MM.1S (cell line): ENCODE measurements at regions not wholly inside any gene's neighbourhood (a gene's known extent, or its start where the extent isn't known, plus 50 kb on each side); places are given as distances from the start of the nearest gene placed in this dataset.
"Not testable (repeated sequence)": the region's sequence is repeated elsewhere in the genome, so short reads cannot be mapped to it uniquely, and the experiment has no call there.

ENCODE experiments used
- DNase-seq: peaks from one replicate; pipeline ENCODE4 v3.0.0-alpha.2; 2015
- H2AFZ ChIP-seq: fragments of 300-600 bp; sonication (generic); 2 replicates; pipeline ENCODE4 v1.6.0; 2016; ENCODE audit warnings: antibody characterized with exemption, low read length
- H3F3A ChIP-seq: fragments of 300-600 bp; sonication (generic); 2 replicates; pipeline ENCODE4 v1.6.1; 2016; ENCODE audit warnings: mild to moderate bottlenecking, antibody characterized with exemption, low read length, moderate library complexity, mixed read lengths; ENCODE audit not compliant: insufficient read depth
- H3K27ac ChIP-seq: fragments of 300-600 bp; sonication (generic); 2 replicates; pipeline ENCODE4 v1.5.1; 2016; ENCODE audit warnings: mild to moderate bottlenecking, low read length
- H3K27me3 ChIP-seq: fragments of 300-600 bp; sonication (generic); replicated peaks from 2 replicates; pipeline ENCODE4 v1.6.0; 2016; ENCODE audit warnings: low read length; ENCODE audit not compliant: insufficient read depth
- H3K36me3 ChIP-seq: fragments of 300-600 bp; sonication (generic); replicated peaks from 2 replicates; pipeline ENCODE4 v1.6.1; 2016; ENCODE audit warnings: mild to moderate bottlenecking, low read length, mixed read lengths; ENCODE audit not compliant: insufficient read depth
- H3K4me1 ChIP-seq: fragments of 300-600 bp; sonication (generic); 2 replicates; pipeline ENCODE4 v1.6.1; 2016; ENCODE audit warnings: low read length, mixed read lengths
- H3K4me2 ChIP-seq: fragments of 300-600 bp; sonication (generic); 2 replicates; pipeline ENCODE4 v1.6.0; 2016; ENCODE audit warnings: low read depth, low read length
- H3K4me3 ChIP-seq: fragments of 300-600 bp; sonication (generic); 2 replicates; pipeline ENCODE4 v1.5.1; 2016; ENCODE audit warnings: low read length, mixed read lengths
- H3K79me2 ChIP-seq: fragments of 300-600 bp; sonication (generic); 2 replicates; pipeline ENCODE4 v1.6.1; 2016; ENCODE audit warnings: mixed run types, low read length, mixed read lengths
- H3K9ac ChIP-seq: fragments of 300-600 bp; sonication (generic); 2 replicates; pipeline ENCODE4 v1.6.1; 2016; ENCODE audit warnings: low read length, mixed read lengths
- H3K9me2 ChIP-seq: fragments of 300-600 bp; sonication (generic); replicated peaks from 2 replicates; pipeline ENCODE4 v1.6.1; 2016; ENCODE audit warnings: mild to moderate bottlenecking, low read length, mixed read lengths; ENCODE audit not compliant: insufficient read depth
- H3K9me3 ChIP-seq: fragments of 300-600 bp; sonication (generic); replicated peaks from 2 replicates; pipeline ENCODE4 v1.6.1; 2016; ENCODE audit warnings: mild to moderate bottlenecking, low read length, mixed read lengths; ENCODE audit not compliant: insufficient read depth
- H4K20me1 ChIP-seq: fragments of 300-600 bp; sonication (generic); 2 replicates; pipeline ENCODE4 v1.6.1; 2016; ENCODE audit warnings: mild to moderate bottlenecking, low read length, moderate library complexity, mixed read lengths; ENCODE audit not compliant: insufficient read depth
- EZH2 ChIP-seq: fragments of 300-600 bp; sonication (generic); optimal IDR thresholded peaks from 2 replicates; pipeline ENCODE3; 2017; ENCODE audit warnings: low read depth, mild to moderate bottlenecking, antibody characterized with exemption, low read length, mixed read lengths
- EZH2phosphoT487 ChIP-seq: fragments of 300-600 bp; sonication (generic); IDR thresholded peaks from 2 replicates; pipeline ENCODE4 v1.6.1; 2018; ENCODE audit warnings: antibody characterized with exemption, low read length
- TF ChIP-seq, protein P1 (sequence below): fragments of 300-600 bp; sonication (generic); IDR thresholded peaks from 2 replicates; pipeline ENCODE4 v1.5.1; 2016; ENCODE audit warnings: antibody characterized with exemption, low read length, mixed read lengths

DNA sequence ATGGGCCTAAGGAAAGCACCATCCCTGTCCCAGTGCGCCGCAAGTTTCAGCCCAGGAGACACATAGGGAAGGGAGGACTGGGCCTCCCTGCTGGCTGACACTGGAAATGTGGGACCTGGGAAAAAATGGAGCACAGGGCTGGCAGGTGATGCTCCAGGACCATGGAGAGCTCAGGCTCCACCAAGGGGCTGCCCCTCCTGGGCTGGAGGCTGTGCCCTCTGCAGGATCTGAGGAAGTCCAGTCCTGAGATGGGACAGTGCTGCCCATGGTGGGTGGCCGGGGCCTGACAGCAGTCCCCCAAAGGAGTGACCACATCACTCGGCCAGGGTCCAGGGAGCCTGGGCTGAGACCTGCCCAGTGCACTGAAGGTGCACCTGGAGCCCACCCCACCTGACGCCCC lies 108.6 kb upstream of the TEKT4 start:
- Histone ChIP-seq H4K20me1 (no peaks in the 10 kb centered on the region), H2AFZ (no peak overlapping the region), H3K36me3 (no peaks in the 10 kb centered on the region), H3K4me3 (no peak overlapping the region), H3K27ac (no peak overlapping the region), H3K9ac (no peak overlapping the region), H3K4me2 (no peak overlapping the region), H3K27me3 (no peaks in the 10 kb centered on the region), H3K79me2 (no peaks in the 10 kb centered on the region), H3F3A (no peaks in the 10 kb centered on the region), H3K9me3 (no peaks in the 10 kb centered on the region), H3K9me2 (no peaks in the 10 kb centered on the region), H3K4me1 (no peaks in the 10 kb centered on the region)
- DNase-seq: no peak
- TF ChIP-seq EZH2 (no peak), EZH2phosphoT487 (no peak)
- TF ChIP-seq, protein P1, sequence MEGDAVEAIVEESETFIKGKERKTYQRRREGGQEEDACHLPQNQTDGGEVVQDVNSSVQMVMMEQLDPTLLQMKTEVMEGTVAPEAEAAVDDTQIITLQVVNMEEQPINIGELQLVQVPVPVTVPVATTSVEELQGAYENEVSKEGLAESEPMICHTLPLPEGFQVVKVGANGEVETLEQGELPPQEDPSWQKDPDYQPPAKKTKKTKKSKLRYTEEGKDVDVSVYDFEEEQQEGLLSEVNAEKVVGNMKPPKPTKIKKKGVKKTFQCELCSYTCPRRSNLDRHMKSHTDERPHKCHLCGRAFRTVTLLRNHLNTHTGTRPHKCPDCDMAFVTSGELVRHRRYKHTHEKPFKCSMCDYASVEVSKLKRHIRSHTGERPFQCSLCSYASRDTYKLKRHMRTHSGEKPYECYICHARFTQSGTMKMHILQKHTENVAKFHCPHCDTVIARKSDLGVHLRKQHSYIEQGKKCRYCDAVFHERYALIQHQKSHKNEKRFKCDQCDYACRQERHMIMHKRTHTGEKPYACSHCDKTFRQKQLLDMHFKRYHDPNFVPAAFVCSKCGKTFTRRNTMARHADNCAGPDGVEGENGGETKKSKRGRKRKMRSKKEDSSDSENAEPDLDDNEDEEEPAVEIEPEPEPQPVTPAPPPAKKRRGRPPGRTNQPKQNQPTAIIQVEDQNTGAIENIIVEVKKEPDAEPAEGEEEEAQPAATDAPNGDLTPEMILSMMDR: no peak

DNA sequence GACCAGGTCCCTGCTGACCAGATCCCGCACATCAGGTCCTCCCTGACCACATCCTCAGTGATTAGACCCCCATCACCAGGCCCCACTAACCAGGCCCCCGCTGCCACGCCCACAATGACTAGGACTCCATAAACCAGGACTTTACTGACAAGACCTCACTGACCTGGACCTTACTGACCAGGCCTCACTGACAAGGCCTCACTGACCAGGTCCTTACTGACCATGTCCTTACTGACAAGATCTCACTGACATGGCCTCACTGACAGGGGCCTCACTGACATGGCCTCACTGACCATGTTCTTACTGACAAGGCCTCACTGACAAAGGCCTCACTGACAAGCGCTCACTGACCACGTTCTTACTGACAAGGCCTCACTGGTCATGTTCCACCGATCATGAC lies 107.9 kb upstream of the TEKT4 start:
- no peak for DNase-seq

DNA sequence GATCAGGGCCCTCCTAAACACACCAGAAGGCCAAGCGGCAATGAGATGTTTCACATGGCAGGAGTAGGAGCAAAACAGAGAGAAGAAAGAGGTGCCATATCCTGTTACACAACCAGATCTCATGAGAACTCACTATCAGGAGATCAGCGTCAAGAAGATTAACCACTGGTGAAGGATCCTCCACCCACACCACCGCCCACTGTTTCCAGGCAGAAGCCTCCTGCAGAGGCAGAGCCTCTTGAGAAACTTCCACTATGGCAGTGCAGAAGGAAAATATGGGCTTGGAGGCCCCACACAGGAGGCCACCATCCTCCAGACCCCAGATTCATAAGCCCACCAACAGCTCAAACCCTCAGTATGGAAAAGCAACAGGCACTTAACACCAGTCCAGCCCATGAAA lies 106.9 kb upstream of the TEKT4 start:
- H3K9ac ChIP-seq, H3K4me3 ChIP-seq, H3K79me2 ChIP-seq, H3F3A ChIP-seq, H3K9me3 ChIP-seq, H3K27ac ChIP-seq, DNase-seq, H3K4me2 ChIP-seq, H3K9me2 ChIP-seq, H4K20me1 ChIP-seq, H3K4me1 ChIP-seq, H3K27me3 ChIP-seq, H3K36me3 ChIP-seq, H2AFZ ChIP-seq: not testable (repeated sequence)

More for the DNA sequence above, 107.9 kb upstream of the TEKT4 start:
- TF ChIP-seq EZH2phosphoT487 (no peak), EZH2 (no peak)
- TF ChIP-seq, protein P1: no peak
- H3K27me3 ChIP-seq: no peaks in the 10 kb centered on the region
- no peaks in the 10 kb centered on the region for H4K20me1 ChIP-seq
- no peaks in the 10 kb centered on the region for H3K9me2 ChIP-seq
- H3F3A ChIP-seq: no peaks in the 10 kb centered on the region
- H3K4me2 ChIP-seq: no peak overlapping the region
- H3K79me2 ChIP-seq: no peaks in the 10 kb centered on the region
- H3K4me1 ChIP-seq: no peaks in the 10 kb centered on the region
- no peak overlapping the region for H3K9ac ChIP-seq
- H3K4me3 ChIP-seq: no peak overlapping the region
- H3K36me3 ChIP-seq: no peaks in the 10 kb centered on the region
- no peak overlapping the region for H2AFZ ChIP-seq
- no peaks in the 10 kb centered on the region for H3K9me3 ChIP-seq
- no peak overlapping the region for H3K27ac ChIP-seq

DNA sequence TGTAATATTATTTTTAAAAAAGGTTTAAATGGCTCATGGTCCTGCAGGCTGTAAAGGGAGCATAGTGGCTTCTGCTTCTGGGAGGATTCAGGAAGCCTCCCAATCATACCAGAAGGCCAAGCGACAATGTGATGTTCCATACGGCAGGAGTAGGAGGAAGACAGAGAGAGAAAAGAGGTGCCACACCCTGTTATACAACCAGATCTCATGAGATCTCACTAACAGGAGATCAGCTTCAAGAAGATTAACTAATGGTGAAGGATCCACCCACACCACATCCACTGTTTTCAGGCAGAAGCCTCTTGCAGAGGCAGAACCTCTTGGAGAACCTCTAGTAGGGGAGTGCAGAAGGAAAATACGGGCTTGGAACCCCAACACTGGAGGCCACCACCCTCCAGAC lies 103.9 kb upstream of the TEKT4 start:
- Histone ChIP-seq H3K9me3 (no peaks in the 10 kb centered on the region), H4K20me1 (no peaks in the 10 kb centered on the region)

More for the DNA sequence above, 103.9 kb upstream of the TEKT4 start:
- H3K4me1 ChIP-seq: no peaks in the 10 kb centered on the region
- H3K9ac ChIP-seq: no peak overlapping the region
- no peaks in the 10 kb centered on the region for H3K9me2 ChIP-seq
- no peak overlapping the region for H2AFZ ChIP-seq
- DNase-seq: no peak
- H3K79me2 ChIP-seq: no peaks in the 10 kb centered on the region
- H3K27ac ChIP-seq: no peak overlapping the region
- no peak for TF ChIP-seq EZH2
- TF ChIP-seq EZH2phosphoT487: no peak
- TF ChIP-seq, protein P1: no peak
- H3K4me3 ChIP-seq: no peak overlapping the region
- no peaks in the 10 kb centered on the region for H3K36me3 ChIP-seq
- H3F3A ChIP-seq: no peaks in the 10 kb centered on the region
- H3K4me2 ChIP-seq: no peak overlapping the region
- no peaks in the 10 kb centered on the region for H3K27me3 ChIP-seq
